Liver (tissue), 3 donors: ENCODE measurements at regions not wholly inside any gene's neighbourhood (a gene's known extent, or its start where the extent isn't known, plus 50 kb on each side); places are given as distances from the start of the nearest gene placed in this dataset.

Experiments used
- CTCF ChIP-seq: fragments of 150-350 bp; IDR thresholded peaks from 2 replicates; pipeline ENCODE4 v1.5.1; 2017; ENCODE audit warnings: improper control_type of control experiment, low read depth, low read length; ENCODE audit not compliant: missing input control
- EGR1 ChIP-seq, 2 donors: IDR thresholded peaks; 2 replicates each; pipeline ENCODE4 v1.6.1; 2016 to 2018; ENCODE audit warnings: antibody characterized with exemption in 2 of 2, low read depth in 2 of 2
- FOXA1 ChIP-seq: IDR thresholded peaks from 2 replicates; pipeline ENCODE4 v1.6.1; 2016; ENCODE audit warnings: antibody characterized with exemption
- JUND ChIP-seq, 2 donors: IDR thresholded peaks; 2 replicates each; pipeline ENCODE4 v1.6.1; 2016; ENCODE audit warnings: antibody characterized with exemption in 2 of 2
- RAD21 ChIP-seq, 2 donors: IDR thresholded peaks; 2 replicates each; pipeline ENCODE4 v1.6.1; 2016; ENCODE audit warnings: antibody characterized with exemption in 2 of 2, mild to moderate bottlenecking in 2 of 2
- REST ChIP-seq: IDR thresholded peaks from 2 replicates; pipeline ENCODE4 v1.6.1; 2016; ENCODE audit warnings: antibody characterized with exemption, mild to moderate bottlenecking
- SP1 ChIP-seq: IDR thresholded peaks from 2 replicates; pipeline ENCODE4 v1.6.1; 2018; ENCODE audit warnings: antibody characterized with exemption, mild to moderate bottlenecking
- TAF1 ChIP-seq: conservative IDR thresholded peaks from 2 replicates; pipeline ENCODE4 v1.6.1; 2016; ENCODE audit warnings: antibody characterized with exemption, mild to moderate bottlenecking
- YY1 ChIP-seq: IDR thresholded peaks from 2 replicates; pipeline ENCODE4 v1.6.1; 2016; ENCODE audit warnings: antibody characterized with exemption, mild to moderate bottlenecking
- donor health status: healthy.
- donor health status: healthy.

- TF ChIP-seq CTCF: no peak
- no peak for TF ChIP-seq REST
- no peak for TF ChIP-seq SP1
- TF ChIP-seq FOXA1: no peak
- no peak for TF ChIP-seq JUND (IDR thresholded peaks at IDR 0.05)
- TF ChIP-seq EGR1 (IDR thresholded peaks at IDR 0.05; ENCODE audit: low read depth in 2 of 2): no peak
- TF ChIP-seq YY1: no peak
- no peak for TF ChIP-seq RAD21 (IDR thresholded peaks at IDR 0.05)
- no peak for TF ChIP-seq TAF1
Measured at GRCh38 chr5:119785057-119785456, 155.7 kb downstream of the FAM170A start.
